ENCODE measurements at regions not wholly inside any gene's neighbourhood (a gene's known extent, or its start where the extent isn't known, plus 50 kb on each side); places are given as distances from the start of the nearest gene placed in this dataset.
A peak's percentile ranks its signal among the peaks of the same experiment; 100 is the strongest.

DNA sequence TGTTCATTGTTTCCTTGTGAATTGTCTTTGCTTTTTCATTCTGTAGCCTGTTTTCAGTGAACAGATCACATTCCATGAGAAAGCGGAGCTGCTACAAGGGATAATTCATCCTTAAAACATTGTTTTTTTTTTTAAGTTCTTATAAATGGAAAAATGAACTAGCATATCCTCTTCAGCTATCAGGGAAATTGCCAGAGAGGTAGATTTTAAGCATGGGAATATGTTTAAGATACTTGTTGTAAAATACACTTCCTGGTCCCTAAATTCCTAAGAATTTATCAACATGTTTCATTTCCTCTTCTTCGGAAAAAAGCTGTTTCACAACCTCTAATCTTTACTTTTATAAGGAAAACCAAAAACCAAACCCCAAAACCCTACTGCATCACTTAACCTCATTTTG lies 238.0 kb downstream of the POSTN start:
- DNase-seq, result peak; percentile 58

DNA sequence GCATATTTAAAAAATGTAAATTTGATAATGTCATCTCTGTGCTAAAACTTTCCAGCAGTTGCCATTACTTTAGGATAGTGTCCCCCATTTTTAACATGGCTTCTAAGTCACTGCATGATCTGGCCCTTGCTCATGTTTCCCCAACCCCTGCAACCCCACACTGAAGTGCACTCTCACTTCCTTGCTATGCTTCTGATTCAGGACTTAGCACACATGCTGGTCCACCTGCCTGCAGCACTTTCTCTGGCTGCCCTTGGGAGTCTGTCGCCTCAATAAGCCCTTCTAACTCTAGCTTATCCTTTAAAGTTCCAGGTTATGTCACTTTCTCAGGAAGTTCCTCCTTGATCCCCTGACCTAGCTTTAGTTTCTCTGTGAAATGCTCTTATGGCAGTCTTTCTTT lies 241.0 kb downstream of the POSTN start:
- DNase-seq, result no peak

GRCh38 chr13:37353911-37354310 lies 244.7 kb downstream of the POSTN start:
- no peak for DNase-seq

DNA sequence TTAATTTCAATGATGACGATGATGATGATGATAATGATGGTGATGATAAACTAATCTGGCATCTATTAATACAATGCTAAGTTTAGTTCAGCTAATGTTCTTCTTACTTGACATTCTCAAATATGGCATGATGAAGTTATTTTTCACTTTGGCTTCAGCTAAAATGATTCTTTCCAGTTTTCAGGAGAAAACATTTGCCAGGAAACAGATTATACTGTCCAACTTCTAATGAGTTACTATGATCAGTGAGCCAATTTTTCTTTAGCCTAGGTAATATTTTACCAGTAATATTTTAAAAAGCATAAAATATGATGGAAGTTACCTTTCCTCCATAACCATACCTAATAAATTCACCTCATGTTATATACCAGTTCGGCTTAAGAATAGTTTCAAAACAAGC lies 245.7 kb upstream of the CSNK1A1L start:
- no peak for DNase-seq

DNA sequence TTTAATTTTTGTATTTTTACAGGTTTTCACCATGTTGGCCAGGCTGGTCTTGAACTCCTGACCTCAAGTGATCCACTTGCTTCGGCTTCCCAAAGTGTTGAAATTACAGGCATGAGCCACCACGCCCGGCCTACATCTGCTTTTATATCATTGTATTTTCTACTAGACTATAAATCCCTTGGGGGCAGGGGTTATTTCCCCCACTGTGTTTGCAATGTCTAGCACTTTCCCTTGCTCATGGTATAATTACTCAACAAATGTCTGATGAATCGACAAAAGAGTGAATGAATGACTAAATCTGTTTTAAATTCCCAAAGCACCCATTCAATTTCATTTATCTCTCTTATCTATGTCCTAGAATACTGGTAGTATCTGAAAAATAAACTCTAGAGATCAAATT lies 244.5 kb upstream of the CSNK1A1L start:
- no peak for DNase-seq

- DNase-seq, result no peak
Observed at GRCh38 chr13:37348916-37349643, 243.6 kb upstream of the CSNK1A1L start.

DNA sequence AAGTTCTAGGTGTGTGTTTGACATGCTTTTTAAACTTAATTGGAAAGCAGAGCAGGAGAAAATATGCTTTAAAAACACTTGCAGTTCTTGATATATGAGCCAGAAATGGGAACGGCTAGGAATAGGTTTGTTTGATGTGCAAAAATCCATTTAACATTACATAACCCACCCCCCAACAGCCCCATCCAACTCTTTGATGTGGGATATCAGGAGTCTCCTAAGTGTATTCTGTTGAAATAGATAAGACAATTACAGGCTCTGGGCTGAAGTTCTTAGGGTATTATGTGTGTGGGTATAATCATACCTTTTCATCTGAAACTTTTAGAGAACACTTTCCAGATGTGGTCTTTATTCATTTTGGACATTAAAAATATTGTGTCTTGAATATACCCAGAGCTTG lies 240.4 kb upstream of the CSNK1A1L start:
- no peak for DNase-seq

DNA sequence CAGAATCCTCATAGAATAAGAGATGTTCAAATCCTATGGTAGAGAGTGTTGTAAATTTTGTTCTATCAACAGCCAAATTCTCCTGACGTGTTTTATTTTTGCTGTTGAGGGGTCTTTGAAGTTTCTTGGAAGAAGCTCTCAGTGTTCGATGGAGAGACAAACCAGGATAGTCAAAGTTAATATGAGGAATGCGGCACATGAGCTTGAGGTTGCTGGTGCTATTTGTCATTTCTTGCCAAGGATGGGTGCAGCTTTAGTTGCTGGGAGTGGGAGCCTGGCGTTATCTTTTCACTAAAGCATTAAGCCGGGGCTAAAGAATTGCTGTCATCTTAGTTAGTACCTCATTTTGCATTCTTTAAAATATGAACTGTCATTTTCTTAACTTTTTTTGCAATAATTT lies 239.9 kb upstream of the CSNK1A1L start:
- DNase-seq, result no peak

DNA sequence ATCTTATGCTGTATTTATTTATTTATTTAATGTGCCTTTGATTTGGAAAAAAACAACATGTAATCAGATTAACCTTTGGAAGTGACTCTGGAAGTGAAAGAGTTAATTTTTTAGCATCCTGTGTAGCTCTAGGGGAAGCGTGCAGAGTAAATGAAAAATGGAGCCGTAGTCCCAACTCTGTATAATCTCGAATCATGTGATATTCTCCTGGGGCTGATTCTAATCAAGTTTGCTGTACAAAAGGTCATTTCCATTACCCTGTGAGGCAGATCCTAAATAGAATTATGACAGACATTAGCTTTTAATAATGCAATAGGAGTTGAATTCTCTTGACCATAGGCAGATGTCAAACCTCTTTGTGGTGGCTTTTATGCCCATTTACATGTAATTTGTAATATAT lies 238.6 kb upstream of the CSNK1A1L start:
- DNase-seq, result no peak

DNA sequence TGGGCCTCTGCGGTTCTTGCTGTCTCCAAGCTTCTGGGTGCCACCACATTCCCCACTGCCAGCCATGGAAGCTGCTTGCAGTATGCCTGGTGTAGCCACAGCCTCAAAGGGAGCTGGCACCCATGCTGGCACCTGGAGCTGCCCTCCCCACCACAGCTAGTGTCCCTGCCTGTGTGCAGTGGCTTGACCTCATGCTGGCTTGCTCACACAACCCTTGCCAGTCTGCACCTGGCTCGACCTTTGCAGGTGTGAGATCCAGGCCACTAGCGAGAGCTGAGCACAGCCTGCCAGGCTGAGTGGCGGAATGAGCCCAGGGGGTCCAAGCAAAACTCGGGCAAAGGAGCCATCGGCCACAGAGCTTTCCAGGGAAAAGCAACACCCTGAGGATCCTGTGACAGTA lies 236.7 kb upstream of the CSNK1A1L start:
- DNase-seq, result no peak

DNA sequence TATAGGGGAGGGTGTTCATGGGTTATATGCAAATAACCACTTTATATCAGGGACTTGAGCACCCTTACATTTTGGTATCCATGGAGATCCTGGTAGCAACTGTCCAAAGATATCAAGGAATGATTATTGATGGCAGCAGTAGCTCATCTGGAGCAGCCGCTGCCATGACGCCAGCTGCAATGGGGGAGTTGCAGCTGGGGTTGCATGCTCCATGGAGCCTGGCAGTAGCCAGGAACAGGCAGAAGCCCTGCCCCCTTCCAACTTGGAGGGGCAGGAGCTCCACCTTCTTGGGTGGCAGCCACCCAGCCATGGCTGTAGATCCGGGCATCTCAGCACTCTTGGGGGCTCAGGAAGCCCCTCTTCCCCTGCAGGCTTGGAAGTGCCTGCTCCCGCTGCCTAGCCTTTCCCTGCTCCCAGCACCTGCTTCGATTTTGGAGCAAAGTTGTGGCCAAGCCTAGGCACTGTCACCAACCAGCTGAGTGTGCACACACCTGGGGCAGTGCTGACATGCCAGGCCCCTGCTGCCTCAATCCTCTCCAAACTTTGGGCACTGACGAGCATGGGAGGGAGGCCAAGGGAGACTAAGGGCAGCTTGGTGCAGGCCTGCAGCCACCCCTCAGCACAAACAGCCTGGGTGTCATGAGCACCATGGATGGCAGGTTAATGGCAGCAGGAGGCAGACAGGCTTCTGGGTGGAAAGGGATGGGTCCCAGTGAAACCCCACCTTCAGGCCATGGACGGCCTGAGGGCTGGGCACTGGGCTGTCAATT lies 235.6 kb upstream of the CSNK1A1L start:
- DNase-seq, result no peak

GRCh38 chr13:37339386-37339735 lies 233.9 kb upstream of the CSNK1A1L start:
- no peak for DNase-seq

DNA sequence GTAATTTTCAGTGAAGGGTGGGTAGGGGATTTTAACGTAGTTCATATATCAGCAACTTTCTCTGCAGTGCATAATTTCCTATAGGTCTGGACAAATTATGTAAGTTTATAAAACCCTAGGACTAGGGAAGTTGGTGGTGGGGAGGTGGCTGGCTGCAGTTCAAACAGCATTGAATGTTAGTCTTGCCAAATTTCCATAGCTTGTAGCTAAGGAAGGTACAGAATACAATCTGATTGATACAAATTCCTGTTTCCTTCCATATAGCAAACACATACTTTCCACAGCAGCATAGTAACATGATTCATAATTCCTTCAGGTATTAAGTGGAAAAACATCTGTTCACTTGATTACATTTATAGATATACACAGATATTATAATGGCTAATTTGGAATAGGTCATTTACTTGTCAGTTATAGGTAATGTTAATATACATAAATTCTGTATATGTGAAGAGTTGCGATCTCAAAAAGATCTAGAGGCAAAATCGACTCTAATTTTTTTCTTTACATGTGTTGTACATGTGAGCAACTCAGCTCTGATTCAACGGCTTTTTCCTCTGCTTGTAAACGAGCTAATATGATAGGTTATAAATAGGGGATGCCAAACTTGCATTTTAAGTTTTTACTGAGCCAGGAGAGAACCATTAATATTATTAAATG lies 233.4 kb upstream of the CSNK1A1L start:
- no peak for DNase-seq

DNA sequence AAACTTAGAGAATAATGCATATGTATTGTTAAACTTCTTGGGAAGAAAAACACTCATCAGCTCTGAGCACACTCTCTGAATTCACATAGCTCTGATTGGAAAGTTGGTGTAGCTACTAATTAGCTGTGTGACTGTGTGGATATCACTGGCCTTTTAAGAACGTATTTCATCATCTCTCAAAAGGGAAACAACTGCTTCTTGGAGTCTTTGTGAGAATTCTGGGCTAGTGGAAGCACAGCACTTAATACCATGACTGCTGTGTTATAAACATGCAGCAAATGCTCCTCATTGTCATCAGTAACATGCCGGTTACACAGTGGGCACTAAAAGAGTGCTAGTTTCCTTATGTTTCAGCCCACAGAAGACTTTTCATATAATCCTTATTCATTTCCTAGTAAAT lies 220.9 kb upstream of the CSNK1A1L start:
- DNase-seq, result no peak

DNA sequence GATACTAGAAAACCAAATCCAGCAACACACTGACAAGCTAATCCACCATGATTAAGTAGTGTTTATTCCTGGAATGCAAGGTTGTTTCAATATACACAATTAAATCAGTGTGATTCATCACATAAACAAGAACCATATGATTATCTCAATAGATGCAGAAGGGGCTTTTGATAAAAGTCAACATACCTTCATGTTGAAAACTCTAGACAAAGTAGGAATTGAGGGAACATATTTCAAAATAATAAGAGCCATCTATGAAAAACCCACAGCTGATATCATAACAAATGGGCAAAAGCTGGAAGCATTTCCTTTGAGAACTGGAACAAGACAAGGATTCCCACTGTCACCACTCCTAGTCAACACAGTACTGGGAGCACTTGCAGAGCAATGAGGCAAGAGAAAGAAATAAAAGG lies 213.6 kb upstream of the CSNK1A1L start:
- no peak for DNase-seq

GRCh38 chr13:37316935-37317334 lies 211.5 kb upstream of the CSNK1A1L start:
- DNase-seq, result no peak

DNA sequence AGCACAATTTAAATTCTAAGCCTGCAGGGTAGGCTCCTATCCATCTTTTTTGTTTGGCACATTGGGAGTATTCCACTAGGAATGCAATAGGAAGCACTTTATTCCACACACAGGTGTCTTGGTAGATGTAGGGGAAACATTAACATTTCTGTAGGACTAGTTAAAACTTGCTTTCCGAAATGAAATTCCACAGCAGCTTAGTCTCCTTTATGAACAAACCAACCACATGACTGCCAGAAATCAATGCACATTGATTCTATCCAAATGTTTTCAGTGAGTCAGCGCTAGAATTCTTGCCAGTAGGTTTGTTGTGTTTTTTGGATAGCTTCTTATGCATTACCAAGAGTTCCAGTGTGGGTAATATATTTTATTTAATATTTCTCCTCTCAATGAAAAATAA lies 207.9 kb upstream of the CSNK1A1L start:
- peak; percentile 94 for DNase-seq

DNA sequence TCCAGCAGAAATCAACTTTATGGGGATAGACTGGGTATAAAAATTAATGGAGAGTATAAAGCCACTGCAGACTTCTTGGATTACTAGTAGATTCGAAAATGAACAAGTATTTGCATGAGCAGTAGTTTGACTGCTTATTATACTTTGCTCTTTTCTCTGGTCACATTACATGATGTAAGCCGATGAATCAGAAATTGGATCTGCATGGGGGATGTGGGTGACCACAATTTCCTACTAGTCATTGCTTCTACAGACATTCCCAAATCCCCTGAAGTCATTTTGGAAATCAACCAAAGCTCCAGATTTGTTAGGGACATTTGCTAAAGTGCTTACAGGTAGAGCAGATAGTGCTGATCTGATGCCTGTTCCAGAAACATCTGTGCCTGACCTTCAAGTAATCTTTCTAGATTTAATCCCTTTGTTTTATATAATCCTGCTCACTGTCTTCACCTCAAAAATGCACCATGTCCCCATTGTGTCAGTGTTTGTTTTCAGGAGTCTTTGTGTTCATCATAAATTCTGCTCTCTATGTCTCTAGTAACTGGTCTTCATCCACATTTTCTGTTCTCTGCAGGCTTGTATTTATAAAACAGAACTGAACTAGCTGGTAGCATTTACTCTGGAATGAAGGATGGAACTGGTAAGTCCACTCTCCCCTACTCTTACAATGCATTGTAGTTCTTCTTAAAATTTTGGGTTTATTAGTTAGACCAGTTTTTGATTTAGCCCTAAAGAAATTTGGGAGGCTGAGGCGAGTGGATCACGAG lies 201.5 kb upstream of the CSNK1A1L start:
- peak; percentile 98 for DNase-seq

GRCh38 chr13:37303606-37304005 lies 198.1 kb upstream of the CSNK1A1L start:
- DNase-seq, result no peak

GRCh38 chr13:37302686-37303085 lies 197.2 kb upstream of the CSNK1A1L start:
- DNase-seq, result no peak

- DNase-seq, result no peak
Observed at GRCh38 chr13:37295573-37295972, 190.1 kb upstream of the CSNK1A1L start.

- DNase-seq, result peak; percentile 63
Observed at GRCh38 chr13:37295071-37295470, 189.6 kb upstream of the CSNK1A1L start.

DNA sequence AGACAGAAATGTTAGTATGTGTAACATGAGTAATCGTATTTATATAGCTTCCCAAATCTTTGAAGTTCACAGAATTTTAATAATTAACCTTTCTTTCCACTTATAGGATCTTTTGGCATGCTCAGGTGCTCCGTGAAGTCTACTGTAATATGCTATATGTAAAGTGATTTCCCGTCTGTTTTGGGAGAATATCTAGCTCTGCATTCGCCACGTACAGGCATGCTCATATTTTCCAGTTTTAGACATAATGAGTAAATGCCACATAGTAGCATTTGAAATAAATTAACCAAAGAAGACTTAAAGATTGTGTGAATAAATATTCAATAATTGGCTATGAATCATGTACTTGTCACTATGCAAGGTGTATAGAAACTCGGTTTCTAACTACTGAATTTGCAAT lies 189.0 kb upstream of the CSNK1A1L start:
- DNase-seq, result no peak
